ENCODE measurements at regions not wholly inside any gene's neighbourhood (a gene's known extent, or its start where the extent isn't known, plus 50 kb on each side); places are given as distances from the start of the nearest gene placed in this dataset.

- DNase-seq (ENCODE audit: low spot score) = no peak
Measured at GRCh38 chr15:31510057-31510456, 183.4 kb downstream of the KLF13 start.

- DNase-seq (ENCODE audit: low spot score) = peak; percentile 31
Measured at GRCh38 chr15:31511707-31512310, 185.2 kb downstream of the KLF13 start.

GRCh38 chr15:31513178-31513577, 186.5 kb downstream of the KLF13 start:
- DNase-seq (ENCODE audit: low spot score) = no peak

- no peak for DNase-seq (ENCODE audit: low spot score)
Measured at GRCh38 chr15:31516440-31516839, 189.8 kb downstream of the KLF13 start.

GRCh38 chr15:31516874-31517273, 190.2 kb downstream of the KLF13 start:
- no peak for DNase-seq (ENCODE audit: low spot score)

- DNase-seq (ENCODE audit: low spot score) = no peak
Measured at GRCh38 chr15:31517711-31518110, 191.1 kb downstream of the KLF13 start.

GRCh38 chr15:31522028-31522427, 195.4 kb downstream of the KLF13 start:
- no peak for DNase-seq (ENCODE audit: low spot score)

- no peak for DNase-seq (ENCODE audit: low spot score)
Measured at GRCh38 chr15:31523027-31523654, 196.5 kb downstream of the KLF13 start.

- no peak for DNase-seq (ENCODE audit: low spot score)
Measured at GRCh38 chr15:31523655-31524049, 197.0 kb downstream of the KLF13 start.

- DNase-seq (ENCODE audit: low spot score) = no peak
Measured at GRCh38 chr15:31525185-31525695, 198.6 kb downstream of the KLF13 start.

- no peak for DNase-seq (ENCODE audit: low spot score)
Measured at GRCh38 chr15:31525988-31526665, 199.5 kb downstream of the KLF13 start.

GRCh38 chr15:31526916-31527690, 200.5 kb downstream of the KLF13 start:
- DNase-seq (ENCODE audit: low spot score) = no peak

GRCh38 chr15:31528846-31529245, 202.2 kb downstream of the KLF13 start:
- no peak for DNase-seq (ENCODE audit: low spot score)

GRCh38 chr15:31537770-31538592, 211.3 kb downstream of the KLF13 start:
- no peak for DNase-seq (ENCODE audit: low spot score)

- DNase-seq (ENCODE audit: low spot score) = no peak
Measured at GRCh38 chr15:31540633-31541032, 214.0 kb downstream of the KLF13 start.

GRCh38 chr15:31544361-31544760, 217.7 kb downstream of the KLF13 start:
- no peak for DNase-seq (ENCODE audit: low spot score)

GRCh38 chr15:31545257-31545656, 218.6 kb downstream of the KLF13 start:
- DNase-seq (ENCODE audit: low spot score) = no peak

GRCh38 chr15:31550211-31550977, 223.8 kb downstream of the KLF13 start:
- DNase-seq (ENCODE audit: low spot score) = no peak

- no peak for DNase-seq (ENCODE audit: low spot score)
Measured at GRCh38 chr15:31551323-31551722, 224.7 kb downstream of the KLF13 start.

- no peak for DNase-seq (ENCODE audit: low spot score)
Measured at GRCh38 chr15:31552482-31553099, 226.0 kb downstream of the KLF13 start.

All from activated CD4-positive, alpha-beta T cell treated with anti-CD3 and anti-CD28 coated beads, Interleukin-2, Interleukin-4, amounts not matched to agents 100 ng/mL and 50 ng/mL, durations not matched to agents 16 hours and 8 hours (primary cell).